ENCODE measurements at regions not wholly inside any gene's neighbourhood (a gene's known extent, or its start where the extent isn't known, plus 50 kb on each side); places are given as distances from the start of the nearest gene placed in this dataset.
A peak's percentile ranks its signal among the peaks of the same experiment; 100 is the strongest.

GRCh38 chrX:82675104-82675503 lies 833.0 kb upstream of the POU3F4 start:
- TF ChIP-seq, protein P1, sequence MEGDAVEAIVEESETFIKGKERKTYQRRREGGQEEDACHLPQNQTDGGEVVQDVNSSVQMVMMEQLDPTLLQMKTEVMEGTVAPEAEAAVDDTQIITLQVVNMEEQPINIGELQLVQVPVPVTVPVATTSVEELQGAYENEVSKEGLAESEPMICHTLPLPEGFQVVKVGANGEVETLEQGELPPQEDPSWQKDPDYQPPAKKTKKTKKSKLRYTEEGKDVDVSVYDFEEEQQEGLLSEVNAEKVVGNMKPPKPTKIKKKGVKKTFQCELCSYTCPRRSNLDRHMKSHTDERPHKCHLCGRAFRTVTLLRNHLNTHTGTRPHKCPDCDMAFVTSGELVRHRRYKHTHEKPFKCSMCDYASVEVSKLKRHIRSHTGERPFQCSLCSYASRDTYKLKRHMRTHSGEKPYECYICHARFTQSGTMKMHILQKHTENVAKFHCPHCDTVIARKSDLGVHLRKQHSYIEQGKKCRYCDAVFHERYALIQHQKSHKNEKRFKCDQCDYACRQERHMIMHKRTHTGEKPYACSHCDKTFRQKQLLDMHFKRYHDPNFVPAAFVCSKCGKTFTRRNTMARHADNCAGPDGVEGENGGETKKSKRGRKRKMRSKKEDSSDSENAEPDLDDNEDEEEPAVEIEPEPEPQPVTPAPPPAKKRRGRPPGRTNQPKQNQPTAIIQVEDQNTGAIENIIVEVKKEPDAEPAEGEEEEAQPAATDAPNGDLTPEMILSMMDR (IDR thresholded peaks at IDR 0.05; ENCODE audit: extremely low read depth, insufficient read depth, missing control alignments) = no peak
- in situ Hi-C loops (cut with MboI; ENCODE audit: low pct_unique_long_range_greater_than_20kb, low sequenced_read_pairs, unreplicated experiment) = no loop called here
- no peak for DNase-seq (ENCODE audit: low spot score)

DNA sequence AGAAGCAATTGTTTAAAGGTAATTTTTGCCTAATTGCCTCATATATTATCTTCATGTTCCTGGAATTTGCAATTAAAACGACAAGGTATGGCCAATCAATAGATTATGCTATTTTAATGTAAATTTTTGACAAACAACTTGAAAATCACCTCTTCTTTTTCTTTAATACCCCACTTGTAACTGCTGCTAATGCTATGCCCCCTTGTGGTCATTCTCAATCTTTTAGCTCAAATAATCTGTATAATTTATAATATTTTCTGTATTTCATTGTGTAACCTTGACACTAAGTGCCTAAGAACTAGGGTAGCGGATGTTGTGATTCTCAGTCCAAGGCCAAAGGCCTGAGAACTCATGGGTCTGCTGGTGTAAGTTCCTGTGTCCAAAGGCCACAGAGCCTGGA lies 831.7 kb upstream of the POU3F4 start:
- in situ Hi-C loops (cut with MboI; ENCODE audit: low pct_unique_long_range_greater_than_20kb, low sequenced_read_pairs, unreplicated experiment) = no loop called here
- no peak for DNase-seq (ENCODE audit: low spot score)
- TF ChIP-seq, protein P1 (IDR thresholded peaks at IDR 0.05; ENCODE audit: extremely low read depth, insufficient read depth, missing control alignments) = peak; percentile 26

GRCh38 chrX:82677286-82677685 lies 830.8 kb upstream of the POU3F4 start:
- no peak for DNase-seq (ENCODE audit: low spot score)
- TF ChIP-seq, protein P1 (IDR thresholded peaks at IDR 0.05; ENCODE audit: extremely low read depth, insufficient read depth, missing control alignments) = no peak
- in situ Hi-C loops (cut with MboI; ENCODE audit: low pct_unique_long_range_greater_than_20kb, low sequenced_read_pairs, unreplicated experiment) = no loop called here

- no peak for DNase-seq (ENCODE audit: low spot score)
- TF ChIP-seq, protein P1 (IDR thresholded peaks at IDR 0.05; ENCODE audit: extremely low read depth, insufficient read depth, missing control alignments) = no peak
- in situ Hi-C loops (cut with MboI; ENCODE audit: low pct_unique_long_range_greater_than_20kb, low sequenced_read_pairs, unreplicated experiment) = no loop called here
Observed at GRCh38 chrX:82692991-82693390, 815.1 kb upstream of the POU3F4 start.

DNA sequence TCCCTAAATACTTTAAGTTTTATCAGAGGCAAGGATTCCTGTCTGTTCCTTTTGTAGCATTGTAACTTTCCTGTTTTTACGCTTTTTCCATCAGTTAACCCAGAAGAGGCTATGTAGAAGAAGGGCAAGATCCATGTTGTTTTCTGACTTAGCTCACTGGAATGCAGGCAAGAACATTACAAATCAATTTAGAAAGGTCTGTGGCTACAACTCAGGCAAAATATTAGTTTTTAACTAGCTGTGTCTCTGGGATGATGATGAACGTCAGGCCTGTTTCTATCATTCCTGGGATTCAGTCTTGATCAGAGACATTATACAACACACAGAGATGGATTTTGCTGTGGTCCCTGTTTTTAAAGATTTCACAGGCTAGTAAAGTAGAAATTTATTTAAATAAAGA lies 813.0 kb upstream of the POU3F4 start:
- in situ Hi-C loops (cut with MboI; ENCODE audit: low pct_unique_long_range_greater_than_20kb, low sequenced_read_pairs, unreplicated experiment) = no loop called here
- DNase-seq (ENCODE audit: low spot score) = no peak
- TF ChIP-seq, protein P1 (IDR thresholded peaks at IDR 0.05; ENCODE audit: extremely low read depth, insufficient read depth, missing control alignments) = no peak

GRCh38 chrX:82703551-82703950 lies 804.5 kb upstream of the POU3F4 start:
- DNase-seq (ENCODE audit: low spot score) = no peak
- in situ Hi-C loops (cut with MboI; ENCODE audit: low pct_unique_long_range_greater_than_20kb, low sequenced_read_pairs, unreplicated experiment) = no loop called here
- TF ChIP-seq, protein P1 (IDR thresholded peaks at IDR 0.05; ENCODE audit: extremely low read depth, insufficient read depth, missing control alignments) = no peak

- no peak for DNase-seq (ENCODE audit: low spot score)
- TF ChIP-seq, protein P1 (IDR thresholded peaks at IDR 0.05; ENCODE audit: extremely low read depth, insufficient read depth, missing control alignments) = no peak
- in situ Hi-C loops (cut with MboI; ENCODE audit: low pct_unique_long_range_greater_than_20kb, low sequenced_read_pairs, unreplicated experiment) = no loop called here
Observed at GRCh38 chrX:82711457-82711856, 796.6 kb upstream of the POU3F4 start.
